ENCODE measurements at regions not wholly inside any gene's neighbourhood (a gene's known extent, or its start where the extent isn't known, plus 50 kb on each side); places are given as distances from the start of the nearest gene placed in this dataset.
"Not testable (repeated sequence)": the region's sequence is repeated elsewhere in the genome, so short reads cannot be mapped to it uniquely, and the experiment has no call there.

DNA sequence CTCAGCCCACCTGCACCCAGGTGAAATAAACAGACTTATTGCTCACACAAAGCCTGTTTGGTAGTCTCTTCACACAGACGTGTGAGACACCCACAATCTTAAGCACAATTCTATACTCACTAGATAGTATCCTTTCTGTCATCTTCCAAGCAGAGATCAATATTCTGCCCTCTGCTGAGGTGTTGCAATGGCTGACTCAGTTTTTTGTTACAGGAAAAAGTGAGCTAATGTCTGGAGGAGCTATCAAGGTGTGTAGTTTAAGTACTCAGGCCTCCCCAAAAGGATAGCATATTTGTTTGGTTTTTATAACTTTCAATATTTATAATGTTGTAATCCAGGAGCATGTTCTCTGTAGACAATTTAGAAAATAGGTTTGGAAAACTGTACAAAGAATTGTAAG, 775.2 kb upstream of the POU3F4 start:
- DNase-seq (ENCODE audit: low read depth), result no peak

DNA sequence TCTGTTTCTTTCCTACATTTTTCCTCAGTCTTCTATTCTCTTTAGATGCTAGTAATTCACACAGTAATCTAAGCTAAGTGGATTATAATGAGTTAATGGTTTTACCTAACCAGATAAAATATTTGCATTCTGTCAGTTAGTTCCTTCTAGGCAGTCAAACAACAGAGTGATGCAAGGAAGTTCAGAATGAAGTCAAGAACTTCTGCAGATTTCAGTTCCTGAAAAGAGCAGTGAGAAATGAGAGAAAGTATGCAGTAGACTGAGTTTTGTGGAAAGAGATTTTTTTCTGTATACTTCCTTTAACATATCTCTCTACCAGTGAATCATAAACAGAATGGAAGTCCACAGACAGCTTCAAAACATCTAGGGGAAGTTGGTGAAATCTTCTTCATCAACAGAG, 774.0 kb upstream of the POU3F4 start:
- no peak for DNase-seq (ENCODE audit: low read depth)

DNA sequence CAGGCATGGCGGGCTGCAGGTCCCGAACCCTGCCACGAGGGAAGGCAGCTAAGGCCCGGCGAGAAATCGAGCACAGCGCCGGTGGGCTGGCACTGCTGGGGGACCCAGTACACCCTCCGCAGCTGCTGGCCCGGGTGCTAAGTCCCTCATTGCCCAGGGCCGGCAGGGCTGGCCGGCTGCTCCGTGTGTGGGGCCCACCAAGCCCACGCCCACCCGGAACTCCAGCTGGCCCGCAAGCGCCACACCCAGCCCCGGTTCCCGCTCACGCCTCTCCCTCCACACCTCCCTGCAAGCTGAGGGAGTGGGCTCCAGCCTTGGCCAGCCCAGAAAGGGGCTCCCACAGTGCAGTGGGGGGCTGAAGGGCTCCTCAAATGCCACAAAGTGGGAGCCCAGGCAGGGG, 769.8 kb upstream of the POU3F4 start:
- not testable (repeated sequence) for DNase-seq (ENCODE audit: low read depth)

DNA sequence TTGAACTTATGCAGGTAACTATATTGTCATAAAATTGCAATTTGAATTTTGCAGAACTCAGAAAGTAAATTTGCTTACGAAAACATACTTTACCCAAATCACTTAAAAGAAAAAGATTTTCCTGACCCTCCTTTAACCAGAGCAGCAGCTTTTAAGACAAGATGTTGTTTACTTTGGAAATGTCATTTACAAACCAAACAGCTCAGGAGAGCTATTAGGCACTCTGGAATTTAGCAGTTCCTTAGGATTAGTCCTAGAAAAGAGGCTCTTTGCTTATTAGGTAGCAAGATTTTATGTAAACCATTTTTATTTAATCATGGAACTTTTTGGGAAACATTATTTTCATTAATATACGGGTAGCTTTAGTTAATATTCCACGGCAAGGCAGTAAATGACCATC, 765.7 kb upstream of the POU3F4 start:
- no peak for DNase-seq (ENCODE audit: low read depth)

DNA sequence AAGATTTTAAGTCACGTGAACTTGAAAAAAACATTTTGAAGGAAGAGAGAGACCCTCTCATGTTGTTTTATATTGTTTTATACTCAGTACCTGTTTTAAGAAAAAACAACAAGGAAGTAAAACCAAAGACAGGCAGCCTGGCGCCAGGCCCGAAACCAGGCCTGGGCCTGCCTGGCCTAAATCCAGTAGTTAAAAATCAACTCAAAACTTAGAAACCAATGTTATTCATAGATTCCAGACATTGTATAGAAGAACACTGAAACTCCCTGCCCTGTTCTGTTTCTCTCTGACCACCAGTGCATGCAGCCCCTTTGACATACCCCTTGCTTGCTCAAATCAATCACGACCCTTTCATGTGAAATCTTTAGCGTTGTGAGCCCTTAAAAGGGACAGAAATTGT, 762.4 kb upstream of the POU3F4 start:
- DNase-seq (ENCODE audit: low read depth), result not testable (repeated sequence)

DNA sequence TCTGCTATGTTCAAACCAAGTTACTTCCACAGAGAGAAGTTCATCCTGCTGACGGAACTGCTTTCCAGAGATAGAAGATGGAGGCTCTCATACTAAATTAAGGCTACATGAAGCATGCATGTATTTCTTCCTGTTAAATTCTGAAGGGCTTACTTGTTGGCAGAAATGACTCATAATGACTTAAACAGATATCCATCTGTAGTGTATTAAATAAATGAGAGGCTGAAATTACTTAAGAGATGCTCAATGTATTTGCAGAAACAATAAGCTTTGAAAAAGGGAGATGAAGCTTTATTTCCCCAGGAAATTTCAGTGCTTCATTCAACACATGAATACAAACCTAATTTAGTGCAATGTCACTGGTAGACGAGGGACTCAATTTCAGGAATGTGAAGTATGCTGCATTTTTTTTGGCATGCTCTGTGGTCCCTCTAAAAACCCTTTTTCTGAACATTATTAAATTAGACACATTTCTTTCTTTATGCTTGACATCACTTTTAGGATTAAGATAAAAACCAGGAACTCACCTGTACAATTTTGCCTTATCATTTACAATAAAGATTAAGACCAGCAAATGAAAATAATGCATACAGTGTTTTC, 759.1 kb upstream of the POU3F4 start:
- DNase-seq (ENCODE audit: low read depth), result peak; percentile 33

DNA sequence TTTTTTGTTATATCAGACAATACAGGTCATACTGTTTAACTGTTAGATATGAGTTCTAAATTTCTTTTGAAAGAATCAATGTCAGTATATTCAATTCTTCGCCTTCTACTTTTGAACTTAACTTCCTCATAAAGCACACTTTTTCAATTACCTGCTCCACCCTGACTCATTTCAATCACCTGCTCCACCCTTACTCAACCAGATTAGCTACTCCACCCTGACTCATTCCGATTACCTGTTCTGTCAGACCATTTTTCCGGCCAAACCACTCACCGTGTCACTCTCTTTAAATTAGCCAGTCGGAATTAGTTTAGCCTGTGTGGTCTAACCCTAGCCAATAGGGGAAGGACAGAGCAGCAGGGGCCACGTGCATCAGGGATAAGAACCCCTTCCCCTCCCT, 751.8 kb upstream of the POU3F4 start:
- no peak for DNase-seq (ENCODE audit: low read depth)

DNA sequence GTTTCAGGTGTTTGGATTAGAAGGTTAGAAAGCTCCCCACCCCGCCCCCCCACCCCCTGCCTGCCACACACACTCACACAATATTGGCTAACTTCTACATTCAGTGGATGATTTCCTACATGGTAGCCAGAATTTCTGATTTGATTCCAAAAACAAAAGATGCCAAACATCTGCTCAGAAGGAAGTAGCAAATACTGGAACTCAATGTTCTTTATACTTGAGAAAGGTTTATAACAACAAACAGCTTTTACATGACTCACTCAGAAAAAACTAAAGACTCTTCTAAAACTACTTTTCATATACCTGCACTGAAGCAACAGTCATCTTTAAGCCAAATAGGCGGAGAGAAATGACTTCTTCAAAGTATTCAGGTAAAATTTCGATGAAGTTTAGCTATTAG, 750.5 kb upstream of the POU3F4 start:
- DNase-seq (ENCODE audit: low read depth), result peak; percentile 76

DNA sequence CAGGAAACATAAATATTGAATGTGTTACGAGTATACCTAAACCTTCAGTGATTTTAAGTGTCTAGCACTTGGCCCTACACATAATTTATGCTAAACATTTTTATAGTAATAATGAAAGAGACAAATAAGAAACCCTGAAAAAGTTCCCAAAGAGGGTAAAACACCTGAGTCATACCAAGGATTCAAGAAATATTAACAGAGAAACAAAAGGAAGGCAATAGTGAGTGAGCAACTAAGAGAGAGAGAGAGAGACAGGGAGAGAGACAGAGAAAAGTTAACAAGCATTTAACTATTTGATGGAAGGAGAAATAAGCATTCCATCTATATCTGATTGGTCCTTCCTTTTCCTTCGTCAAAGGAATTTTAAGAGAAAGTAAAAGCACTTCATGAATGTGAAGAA, 743.6 kb upstream of the POU3F4 start:
- DNase-seq (ENCODE audit: low read depth), result no peak

DNA sequence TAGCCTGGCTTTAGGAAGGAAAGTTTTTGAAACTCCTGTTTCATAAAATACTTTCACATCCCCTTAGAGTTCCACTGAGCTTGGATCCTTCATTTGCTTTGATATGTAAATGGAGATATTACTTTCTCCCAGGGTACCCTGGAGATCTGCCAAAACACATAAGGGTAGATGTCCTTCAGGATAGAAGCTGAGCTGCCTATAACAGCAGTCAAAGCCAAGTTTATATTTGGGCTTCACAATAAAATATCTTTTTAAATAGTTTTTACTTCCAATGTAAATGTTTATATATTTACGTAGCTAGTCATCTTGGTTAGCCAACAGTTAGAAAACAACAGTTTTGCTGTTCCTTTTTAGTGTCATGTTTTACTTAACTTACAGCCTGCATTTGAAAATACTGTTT, 742.3 kb upstream of the POU3F4 start:
- peak; percentile 44 for DNase-seq (ENCODE audit: low read depth)

DNA sequence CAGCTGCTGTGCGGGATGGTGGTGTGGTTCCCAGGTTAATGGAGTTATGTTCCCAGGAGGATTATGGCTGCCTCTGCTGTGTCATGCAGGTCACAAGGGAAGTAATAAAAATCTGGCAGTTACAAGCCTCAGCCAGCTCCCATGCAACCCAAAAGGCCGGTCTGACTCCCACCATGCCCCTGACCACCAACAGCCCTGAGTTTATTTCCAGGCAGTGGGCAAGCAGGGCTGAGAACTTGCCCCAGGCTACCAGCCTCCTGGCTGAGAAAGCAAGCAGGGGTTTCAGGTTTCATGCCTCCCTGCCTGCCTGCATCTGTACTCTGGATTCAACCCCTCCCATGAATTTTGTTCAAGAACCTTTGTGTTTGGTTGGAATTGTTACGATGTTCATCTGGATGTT, 732.7 kb upstream of the POU3F4 start:
- DNase-seq (ENCODE audit: low read depth), result no peak

DNA sequence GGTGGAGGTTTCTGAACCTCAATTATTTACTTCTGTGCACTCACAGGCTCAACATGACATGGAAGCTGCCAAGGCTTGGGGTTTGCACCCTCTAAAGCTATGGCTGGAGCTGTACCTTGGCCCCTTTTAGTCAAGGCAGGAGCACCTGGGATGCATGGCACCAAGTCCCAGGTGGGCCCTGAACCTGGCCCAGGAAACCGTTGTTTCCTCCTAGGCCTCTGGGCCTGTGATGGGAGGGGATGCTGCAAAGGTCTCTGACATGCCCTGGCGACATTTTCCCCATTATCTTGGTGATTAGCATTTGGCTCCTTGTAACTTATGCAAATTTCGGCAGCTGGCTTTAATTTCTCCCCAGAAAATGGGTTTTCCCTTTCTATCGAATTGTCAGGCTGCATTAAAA, 726.1 kb upstream of the POU3F4 start:
- DNase-seq (ENCODE audit: low read depth), result no peak

DNA sequence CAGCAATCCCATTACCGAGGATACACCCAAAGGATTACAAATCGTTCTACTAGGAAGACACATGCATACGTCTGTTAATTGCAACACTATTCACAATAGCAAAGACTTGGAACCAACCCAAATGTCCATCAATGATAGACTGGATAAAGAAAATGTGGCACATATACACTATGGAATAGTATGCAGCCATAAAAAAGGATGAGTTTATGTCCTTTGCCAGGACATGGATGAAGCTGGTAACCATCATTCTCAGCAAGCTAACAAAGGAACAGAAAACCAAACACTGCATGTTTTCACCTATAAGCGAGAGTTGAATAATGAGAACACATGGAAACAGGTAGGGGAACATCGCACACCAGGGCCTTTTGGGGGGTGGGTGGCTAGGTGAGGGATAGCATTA, 695.2 kb upstream of the POU3F4 start:
- not testable (repeated sequence) for DNase-seq (ENCODE audit: low read depth)

DNA sequence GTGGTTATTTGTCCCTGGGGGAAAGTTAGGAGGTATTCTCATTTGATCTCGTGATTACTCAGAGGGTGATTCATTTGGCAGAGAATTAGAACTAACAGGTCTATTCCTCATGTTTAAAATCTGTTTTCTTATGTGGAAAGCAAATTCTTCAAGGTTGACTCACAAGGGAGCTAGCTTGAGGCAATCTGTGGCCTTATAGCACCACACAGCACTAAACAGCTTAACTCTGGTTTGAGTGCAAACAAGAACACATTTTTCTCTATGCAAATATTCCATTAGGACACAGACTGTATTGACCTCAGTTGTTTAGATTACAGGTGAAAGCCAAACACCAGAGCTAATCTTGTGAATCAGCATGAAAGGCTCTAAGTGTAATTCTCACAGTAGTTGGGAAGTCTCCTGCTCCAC, 694.4 kb upstream of the POU3F4 start:
- peak; percentile 86 for DNase-seq (ENCODE audit: low read depth)

DNA sequence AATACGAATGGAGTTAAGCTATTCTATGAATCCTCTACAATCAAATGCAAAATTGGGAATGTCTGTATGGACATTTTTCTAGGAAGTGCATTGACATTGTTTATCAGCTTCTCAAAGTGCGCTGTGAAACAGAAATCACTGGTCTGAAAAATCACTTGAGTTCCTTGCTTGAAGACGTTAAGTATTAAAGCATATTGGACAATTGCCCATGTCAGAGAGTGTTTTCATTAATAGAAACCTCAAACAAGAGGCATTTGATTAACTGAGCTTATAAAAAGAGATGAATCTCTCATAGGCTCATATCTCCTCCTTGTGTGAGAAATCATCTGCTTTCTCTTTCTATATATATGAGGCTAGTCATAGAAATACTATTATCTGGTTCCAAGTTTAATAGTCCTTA, 692.1 kb upstream of the POU3F4 start:
- DNase-seq (ENCODE audit: low read depth), result no peak

DNA sequence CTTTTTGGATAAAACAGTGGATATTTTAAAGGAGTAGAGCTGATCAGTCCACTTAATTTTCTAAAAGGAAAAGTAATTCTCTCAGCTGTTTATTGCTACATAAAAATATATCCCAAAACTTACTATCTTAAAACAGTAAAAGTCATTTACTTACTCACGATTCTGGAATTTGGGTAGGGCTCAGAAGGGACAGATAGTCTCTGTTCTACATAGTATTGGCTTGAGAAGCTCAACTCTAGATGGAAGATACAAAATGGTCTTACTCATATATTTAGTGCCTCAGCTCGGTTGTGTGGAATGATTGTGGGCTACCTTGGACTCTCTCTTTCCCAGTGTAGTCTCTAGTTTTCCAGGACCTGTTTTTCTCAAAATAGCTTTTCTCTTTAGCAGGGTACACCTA, 691.5 kb upstream of the POU3F4 start:
- DNase-seq (ENCODE audit: low read depth), result no peak

DNA sequence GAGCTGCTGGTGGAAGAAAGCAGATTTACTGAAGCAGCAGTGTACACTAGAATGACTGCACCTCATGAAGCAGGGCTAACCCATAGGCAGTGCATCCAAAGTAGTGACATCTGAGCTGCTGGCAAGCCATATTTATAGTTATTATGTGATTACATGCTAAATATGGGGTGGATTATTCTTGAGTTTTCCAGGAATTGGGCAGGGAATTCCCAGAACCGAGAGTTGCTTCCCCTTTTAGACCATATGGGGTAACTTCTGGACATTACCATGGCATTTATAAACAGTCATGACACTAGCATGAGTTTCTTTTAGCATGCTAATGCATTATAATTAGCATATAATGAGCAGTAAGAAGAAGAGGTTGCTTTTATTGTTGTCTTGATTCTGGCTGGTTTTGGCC, 665.8 kb upstream of the POU3F4 start:
- no peak for DNase-seq (ENCODE audit: low read depth)

DNA sequence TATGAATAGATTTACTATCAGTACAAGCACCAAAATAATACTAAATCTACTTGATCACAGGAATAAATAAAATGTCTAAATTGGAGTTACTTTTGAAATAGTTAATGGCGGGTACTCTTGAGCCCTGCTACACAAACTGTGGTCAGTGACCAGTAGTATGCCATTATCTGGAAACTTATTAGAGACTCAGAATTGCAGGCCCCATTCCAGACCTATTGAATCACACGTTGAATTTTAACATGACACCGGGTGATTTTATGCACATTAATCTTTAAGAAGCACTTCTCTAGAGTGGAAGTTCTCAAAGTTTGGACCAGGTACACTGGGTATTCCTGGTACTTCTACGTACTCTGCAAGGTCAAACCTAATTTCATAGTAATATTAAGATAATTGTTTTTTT, 660.0 kb upstream of the POU3F4 start:
- no peak for DNase-seq (ENCODE audit: low read depth)

Measured in fibroblast of gingiva (primary cell).